Keratinocyte (primary cell): ENCODE measurements at regions not wholly inside any gene's neighbourhood (a gene's known extent, or its start where the extent isn't known, plus 50 kb on each side); places are given as distances from the start of the nearest gene placed in this dataset.

Source experiments
- DNase-seq: peaks from one replicate; pipeline ENCODE4 v3.0.0-alpha.2; 2011; ENCODE audit warnings: low read depth, missing footprints, low spot score
- FAIRE-seq: peaks from 2 replicates; lab custom pipeline; 2011; peaks lifted over from hg19 to GRCh38; lab: Jason Lieb, UNC
- H2AFZ ChIP-seq: 2 replicates; pipeline ENCODE4 v1.6.0; 2012; ENCODE audit warnings: low read length, control low read depth, inconsistent platforms; ENCODE audit not compliant: control insufficient read depth
- H3K27ac ChIP-seq: 2 replicates; pipeline ENCODE4 v1.5.1; 2011; ENCODE audit warnings: low read length; ENCODE audit not compliant: control insufficient read depth, insufficient read depth
- H3K27me3 ChIP-seq: 3 replicates; pipeline ENCODE4 v1.6.0; 2011; ENCODE audit warnings: low read length; ENCODE audit not compliant: control insufficient read depth, insufficient read depth; ENCODE audit errors: extremely low read depth
- H3K36me3 ChIP-seq, 2 experiments: 2 replicates in 1 of 2; 3 replicates in 1 of 2; pipeline ENCODE4 v1.5.1; 2011; ENCODE audit warnings: low read length in 2 of 2, mild to moderate bottlenecking in 1 of 2; ENCODE audit not compliant: control insufficient read depth in 2 of 2, insufficient read depth in 2 of 2; ENCODE audit errors: extremely low read depth in 1 of 2
- H3K4me1 ChIP-seq: 3 replicates; pipeline ENCODE4 v1.5.1; 2011; ENCODE audit warnings: low read length; ENCODE audit not compliant: control insufficient read depth, insufficient read depth; ENCODE audit errors: extremely low read depth
- H3K4me2 ChIP-seq: 3 replicates; pipeline ENCODE4 v1.6.0; 2011; ENCODE audit warnings: low read depth, low read length; ENCODE audit not compliant: control insufficient read depth, insufficient read depth; ENCODE audit errors: extremely low read depth
- H3K4me3 ChIP-seq, 3 experiments: fragments of 200-600 bp in 1 of 3; sonication (generic) in 1 of 3; 2 replicates in 2 of 3; 3 replicates in 1 of 3; pipeline ENCODE4 v1.5.1; 2011 to 2016; ENCODE audit warnings: low read length in 3 of 3, mild to moderate bottlenecking in 3 of 3, control low read depth in 2 of 3, inconsistent platforms in 1 of 3, low read depth in 1 of 3, mixed read lengths in 1 of 3, mixed run types in 1 of 3, moderate library complexity in 1 of 3; ENCODE audit not compliant: control insufficient read depth in 2 of 3, insufficient read depth in 2 of 3; ENCODE audit errors: extremely low read depth in 1 of 3
- H3K79me2 ChIP-seq: 2 replicates; pipeline ENCODE4 v1.6.0; 2012; ENCODE audit warnings: low read length; ENCODE audit not compliant: control insufficient read depth, insufficient read depth
- H3K9ac ChIP-seq: 3 replicates; pipeline ENCODE4 v1.6.0; 2011; ENCODE audit warnings: low read length; ENCODE audit not compliant: control insufficient read depth, insufficient read depth; ENCODE audit errors: extremely low read depth
- H3K9me1 ChIP-seq: 3 replicates; pipeline ENCODE4 v1.6.0; 2011; ENCODE audit warnings: low read length; ENCODE audit not compliant: control insufficient read depth, insufficient read depth; ENCODE audit errors: extremely low read depth
- H3K9me3 ChIP-seq: 2 replicates; pipeline ENCODE4 v1.5.1; 2012; ENCODE audit warnings: low read depth, low read length; ENCODE audit not compliant: control insufficient read depth
- H4K20me1 ChIP-seq: 3 replicates; pipeline ENCODE4 v1.6.0; 2011; ENCODE audit warnings: low read length; ENCODE audit not compliant: control insufficient read depth, insufficient read depth; ENCODE audit errors: extremely low read depth
- EZH2 ChIP-seq: IDR thresholded peaks from one replicate; pipeline ENCODE4 v1.6.1; 2012; ENCODE audit warnings: inconsistent platforms, mild to moderate bottlenecking, low read length, moderate library complexity
- dilution Hi-C: fragments of 300-500 bp; cut with MboI; formaldehyde crosslinking; loops from one replicate; pipeline ENCODE4 v1.7.0; 2020; ENCODE audit warnings: low sequenced_read_pairs; ENCODE audit not compliant: extremely low pct_ligation_motif_present
- TF ChIP-seq, protein P1 (sequence below), 3 experiments: IDR thresholded peaks in 1 of 3; conservative IDR thresholded peaks in 1 of 3; optimal IDR thresholded peaks in 1 of 3; 2 replicates in 2 of 3; 3 replicates in 1 of 3; pipeline versions ENCODE3 to v1.5.1; 2011; ENCODE audit warnings: low read length in 3 of 3, mild to moderate bottlenecking in 3 of 3, moderate library complexity in 2 of 3, control low read depth in 1 of 3, inconsistent platforms in 1 of 3; ENCODE audit not compliant: insufficient read depth in 2 of 3; ENCODE audit errors: extremely low read depth in 1 of 3

DNA sequence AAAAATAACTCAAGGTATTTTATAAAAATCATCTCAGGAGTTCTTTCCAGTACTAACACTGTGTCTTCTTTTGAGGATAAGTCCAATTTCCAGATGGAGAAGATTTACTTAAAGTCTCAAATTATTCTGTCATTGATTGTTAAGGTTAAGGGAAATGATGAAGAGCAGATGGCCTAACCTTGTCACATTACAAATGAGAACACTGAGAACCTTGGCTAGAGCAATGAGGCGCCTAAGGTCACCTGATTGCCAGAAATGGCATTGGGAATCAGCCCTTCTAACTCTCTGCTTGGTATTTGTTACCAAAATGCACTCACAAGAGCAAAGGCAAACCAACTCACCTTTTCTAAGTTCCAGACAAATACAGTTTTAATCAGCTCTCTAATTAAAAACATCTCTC, 835.1 kb downstream of the RNF144A start:
- H3K4me2 ChIP-seq, result no peak overlapping the region
- no peak overlapping the region for H3K9ac ChIP-seq
- no peak for FAIRE-seq
- peaks cover 17% of the 10 kb centered on the region for H3K4me1 ChIP-seq
- H4K20me1 ChIP-seq, result no peaks in the 10 kb centered on the region
- no peaks in the 10 kb centered on the region for H3K9me1 ChIP-seq
- DNase-seq, result no peak
- dilution Hi-C loops, result no loop called here
- H3K27me3 ChIP-seq, result no peaks in the 10 kb centered on the region
- TF ChIP-seq, protein P1, sequence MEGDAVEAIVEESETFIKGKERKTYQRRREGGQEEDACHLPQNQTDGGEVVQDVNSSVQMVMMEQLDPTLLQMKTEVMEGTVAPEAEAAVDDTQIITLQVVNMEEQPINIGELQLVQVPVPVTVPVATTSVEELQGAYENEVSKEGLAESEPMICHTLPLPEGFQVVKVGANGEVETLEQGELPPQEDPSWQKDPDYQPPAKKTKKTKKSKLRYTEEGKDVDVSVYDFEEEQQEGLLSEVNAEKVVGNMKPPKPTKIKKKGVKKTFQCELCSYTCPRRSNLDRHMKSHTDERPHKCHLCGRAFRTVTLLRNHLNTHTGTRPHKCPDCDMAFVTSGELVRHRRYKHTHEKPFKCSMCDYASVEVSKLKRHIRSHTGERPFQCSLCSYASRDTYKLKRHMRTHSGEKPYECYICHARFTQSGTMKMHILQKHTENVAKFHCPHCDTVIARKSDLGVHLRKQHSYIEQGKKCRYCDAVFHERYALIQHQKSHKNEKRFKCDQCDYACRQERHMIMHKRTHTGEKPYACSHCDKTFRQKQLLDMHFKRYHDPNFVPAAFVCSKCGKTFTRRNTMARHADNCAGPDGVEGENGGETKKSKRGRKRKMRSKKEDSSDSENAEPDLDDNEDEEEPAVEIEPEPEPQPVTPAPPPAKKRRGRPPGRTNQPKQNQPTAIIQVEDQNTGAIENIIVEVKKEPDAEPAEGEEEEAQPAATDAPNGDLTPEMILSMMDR (optimal IDR thresholded peaks at IDR 0.05 in 1 of 3, IDR thresholded peaks at IDR 0.05 in 1 of 3, conservative IDR thresholded peaks at IDR 0.05 in 1 of 3; ENCODE audit: extremely low read depth in 1 of 3, insufficient read depth in 2 of 3, low read length in 3 of 3), result no peak
- H3K9me3 ChIP-seq, result peaks cover 2% of the 10 kb centered on the region
- no peaks in the 10 kb centered on the region for H3K79me2 ChIP-seq
- H3K36me3 ChIP-seq, result no peaks in the 10 kb centered on the region
- H3K4me3 ChIP-seq, result no peak overlapping the region
- no peak overlapping the region for H2AFZ ChIP-seq
- H3K27ac ChIP-seq, result no peak overlapping the region

DNA sequence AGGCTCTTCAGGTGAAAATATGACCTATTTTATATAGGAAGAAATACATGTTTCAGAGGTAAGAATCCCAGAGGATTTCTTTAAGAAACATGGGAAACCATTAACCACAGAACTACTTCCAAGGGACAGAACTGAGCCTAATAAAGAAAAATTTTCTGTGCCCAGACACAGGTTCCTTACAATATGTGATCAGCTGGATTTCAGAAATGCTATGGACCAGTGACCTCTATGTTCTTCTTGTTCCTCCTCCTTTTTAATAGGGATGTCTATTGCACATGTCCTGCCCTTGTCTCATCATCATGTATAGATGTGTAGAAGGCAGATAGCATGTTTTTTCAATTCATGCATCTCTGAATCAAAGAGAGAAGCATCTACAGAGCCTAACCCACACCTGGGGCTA, 836.6 kb downstream of the RNF144A start:
- Histone ChIP-seq H3K9ac (no peak overlapping the region), H3K27me3 (no peaks in the 10 kb centered on the region), H3K9me1 (no peaks in the 10 kb centered on the region), H3K27ac (no peak overlapping the region), H3K79me2 (no peaks in the 10 kb centered on the region), H4K20me1 (no peaks in the 10 kb centered on the region), H3K4me2 (no peak overlapping the region), H3K4me1 (peaks cover 15% of the 10 kb centered on the region), H2AFZ (no peak overlapping the region), H3K4me3 (no peak overlapping the region), H3K36me3 (no peaks in the 10 kb centered on the region), H3K9me3 (peaks cover 2% of the 10 kb centered on the region)
- dilution Hi-C loops, result no loop called here
- no peak for FAIRE-seq
- no peak for DNase-seq
- TF ChIP-seq, protein P1 (optimal IDR thresholded peaks at IDR 0.05 in 1 of 3, IDR thresholded peaks at IDR 0.05 in 1 of 3, conservative IDR thresholded peaks at IDR 0.05 in 1 of 3; ENCODE audit: extremely low read depth in 1 of 3, insufficient read depth in 2 of 3, low read length in 3 of 3), result no peak
- TF ChIP-seq EZH2, result no peak
